ENCODE measurements at regions not wholly inside any gene's neighbourhood (a gene's known extent, or its start where the extent isn't known, plus 50 kb on each side); places are given as distances from the start of the nearest gene placed in this dataset.

GRCh38 chr14:86942936-86943335, 1050.0 kb downstream of the GALC start:
- 0% methylated on average over 3 of the region's 4 CpGs for WGBS (ENCODE audit: insufficient coverage)

GRCh38 chr14:86940106-86940505, 1052.9 kb downstream of the GALC start:
- Histone ChIP-seq H3K4me3 (ENCODE audit: control insufficient read depth in 1 of 7, extremely low read depth in 1 of 7, insufficient read depth in 4 of 7, low read depth in 2 of 7, low read length in 6 of 7) (no peak overlapping the region), H3K9me3 (ENCODE audit: control extremely low read depth in 1 of 5, control insufficient read depth in 4 of 5, insufficient read depth in 2 of 5, low read depth in 1 of 5, low read length in 4 of 5) (peaks cover 0 to 1% (median 0%) of the 10 kb centered on the region in 5 experiments), H3K4me1 (ENCODE audit: control extremely low read depth in 1 of 4, control insufficient read depth in 4 of 4, insufficient read depth in 4 of 4, low read length in 3 of 4) (no peaks in the 10 kb centered on the region), H3K27ac (ENCODE audit: insufficient read depth in 1 of 2, low read depth in 1 of 2, low read length in 2 of 2, poor library complexity in 1 of 2, severe bottlenecking in 2 of 2) (no peak overlapping the region), H3K36me3 (ENCODE audit: control insufficient read depth in 4 of 4, insufficient read depth in 4 of 4, low read length in 3 of 4) (no peaks in the 10 kb centered on the region), H3K27me3 (replicated peaks in 2 of 5; ENCODE audit: control insufficient read depth in 4 of 5, insufficient read depth in 5 of 5, low read length in 4 of 5) (no peaks in the 10 kb centered on the region)
- POLR2A ChIA-PET: no interaction called here
- CTCF ChIA-PET: no interaction called here
- no peak for DNase-seq
- WGBS (ENCODE audit: insufficient coverage): no CpG with 5 or more reads among the region's 2 CpGs

More at GRCh38 chr14:86942936-86943335, 1050.0 kb downstream of the GALC start:
- ChIA-PET POLR2A (no interaction called here), CTCF (no interaction called here)
- peak in 1 of 3 donors; percentile 63 for DNase-seq
- no peaks in the 10 kb centered on the region for H3K9me3 ChIP-seq (ENCODE audit: control extremely low read depth in 1 of 5, control insufficient read depth in 4 of 5, insufficient read depth in 2 of 5, low read depth in 1 of 5, low read length in 4 of 5)
- no peak overlapping the region for H3K27ac ChIP-seq (ENCODE audit: insufficient read depth in 1 of 2, low read depth in 1 of 2, low read length in 2 of 2, poor library complexity in 1 of 2, severe bottlenecking in 2 of 2)
- H3K27me3 ChIP-seq (replicated peaks in 2 of 5; ENCODE audit: control insufficient read depth in 4 of 5, insufficient read depth in 5 of 5, low read length in 4 of 5): no peaks in the 10 kb centered on the region
- H3K36me3 ChIP-seq (ENCODE audit: control insufficient read depth in 4 of 4, insufficient read depth in 4 of 4, low read length in 3 of 4): no peaks in the 10 kb centered on the region
- H3K4me3 ChIP-seq (ENCODE audit: control insufficient read depth in 1 of 7, extremely low read depth in 1 of 7, insufficient read depth in 4 of 7, low read depth in 2 of 7, low read length in 6 of 7): no peak overlapping the region
- no peaks in the 10 kb centered on the region for H3K4me1 ChIP-seq (ENCODE audit: control extremely low read depth in 1 of 4, control insufficient read depth in 4 of 4, insufficient read depth in 4 of 4, low read length in 3 of 4)

GRCh38 chr14:86938320-86938719, 1054.7 kb downstream of the GALC start:
- Histone ChIP-seq H3K4me3 (ENCODE audit: control insufficient read depth in 1 of 7, extremely low read depth in 1 of 7, insufficient read depth in 4 of 7, low read depth in 2 of 7, low read length in 6 of 7) (no peak overlapping the region), H3K27ac (ENCODE audit: insufficient read depth in 1 of 2, low read depth in 1 of 2, low read length in 2 of 2, poor library complexity in 1 of 2, severe bottlenecking in 2 of 2) (no peak overlapping the region), H3K27me3 (replicated peaks in 2 of 5; ENCODE audit: control insufficient read depth in 4 of 5, insufficient read depth in 5 of 5, low read length in 4 of 5) (no peaks in the 10 kb centered on the region), H3K4me1 (ENCODE audit: control extremely low read depth in 1 of 4, control insufficient read depth in 4 of 4, insufficient read depth in 4 of 4, low read length in 3 of 4) (no peaks in the 10 kb centered on the region), H3K9me3 (ENCODE audit: control extremely low read depth in 1 of 5, control insufficient read depth in 4 of 5, insufficient read depth in 2 of 5, low read depth in 1 of 5, low read length in 4 of 5) (peaks cover 0 to 1% (median 0%) of the 10 kb centered on the region in 5 experiments), H3K36me3 (ENCODE audit: control insufficient read depth in 4 of 4, insufficient read depth in 4 of 4, low read length in 3 of 4) (no peaks in the 10 kb centered on the region)
- DNase-seq: no peak
- ChIA-PET POLR2A (no interaction called here), CTCF (interaction anchor here (1.3 kb wide), 1 partner anchor 35 kb away, joined by 3 read pairs; no protein-coding TSS in a partner anchor)
- WGBS (ENCODE audit: insufficient coverage): 89% methylated on average over 8 of the region's 8 CpGs

GRCh38 chr14:86936556-86936955, 1056.4 kb downstream of the GALC start:
- no peak for DNase-seq
- H3K4me1 ChIP-seq (ENCODE audit: control extremely low read depth in 1 of 4, control insufficient read depth in 4 of 4, insufficient read depth in 4 of 4, low read length in 3 of 4): no peaks in the 10 kb centered on the region
- no peaks in the 10 kb centered on the region for H3K36me3 ChIP-seq (ENCODE audit: control insufficient read depth in 4 of 4, insufficient read depth in 4 of 4, low read length in 3 of 4)
- WGBS (ENCODE audit: insufficient coverage): no CpG with 5 or more reads among the region's 2 CpGs
- no peak overlapping the region for H3K4me3 ChIP-seq (ENCODE audit: control insufficient read depth in 1 of 7, extremely low read depth in 1 of 7, insufficient read depth in 4 of 7, low read depth in 2 of 7, low read length in 6 of 7)
- POLR2A ChIA-PET: no interaction called here
- no peaks in the 10 kb centered on the region for H3K27me3 ChIP-seq (replicated peaks in 2 of 5; ENCODE audit: control insufficient read depth in 4 of 5, insufficient read depth in 5 of 5, low read length in 4 of 5)
- no peak overlapping the region for H3K27ac ChIP-seq (ENCODE audit: insufficient read depth in 1 of 2, low read depth in 1 of 2, low read length in 2 of 2, poor library complexity in 1 of 2, severe bottlenecking in 2 of 2)
- peaks cover 0 to 1% (median 0%) of the 10 kb centered on the region in 5 experiments for H3K9me3 ChIP-seq (ENCODE audit: control extremely low read depth in 1 of 5, control insufficient read depth in 4 of 5, insufficient read depth in 2 of 5, low read depth in 1 of 5, low read length in 4 of 5)
- CTCF ChIA-PET: no interaction called here

- DNase-seq: no peak
- Histone ChIP-seq H3K4me1 (ENCODE audit: control extremely low read depth in 1 of 4, control insufficient read depth in 4 of 4, insufficient read depth in 4 of 4, low read length in 3 of 4) (no peaks in the 10 kb centered on the region), H3K36me3 (ENCODE audit: control insufficient read depth in 4 of 4, insufficient read depth in 4 of 4, low read length in 3 of 4) (no peaks in the 10 kb centered on the region), H3K9me3 (ENCODE audit: control extremely low read depth in 1 of 5, control insufficient read depth in 4 of 5, insufficient read depth in 2 of 5, low read depth in 1 of 5, low read length in 4 of 5) (peaks cover 0 to 1% (median 0%) of the 10 kb centered on the region in 5 experiments), H3K27me3 (replicated peaks in 2 of 5; ENCODE audit: control insufficient read depth in 4 of 5, insufficient read depth in 5 of 5, low read length in 4 of 5) (no peaks in the 10 kb centered on the region), H3K27ac (ENCODE audit: insufficient read depth in 1 of 2, low read depth in 1 of 2, low read length in 2 of 2, poor library complexity in 1 of 2, severe bottlenecking in 2 of 2) (no peak overlapping the region), H3K4me3 (ENCODE audit: control insufficient read depth in 1 of 7, extremely low read depth in 1 of 7, insufficient read depth in 4 of 7, low read depth in 2 of 7, low read length in 6 of 7) (no peak overlapping the region)
- ChIA-PET CTCF (no interaction called here), POLR2A (no interaction called here)
- 43% methylated on average over 3 of the region's 8 CpGs for WGBS (ENCODE audit: insufficient coverage)
Measured at GRCh38 chr14:86935241-86935885, 1057.6 kb downstream of the GALC start.

- Histone ChIP-seq H3K27me3 (replicated peaks in 2 of 5; ENCODE audit: control insufficient read depth in 4 of 5, insufficient read depth in 5 of 5, low read length in 4 of 5) (no peaks in the 10 kb centered on the region), H3K27ac (ENCODE audit: insufficient read depth in 1 of 2, low read depth in 1 of 2, low read length in 2 of 2, poor library complexity in 1 of 2, severe bottlenecking in 2 of 2) (no peak overlapping the region), H3K4me1 (ENCODE audit: control extremely low read depth in 1 of 4, control insufficient read depth in 4 of 4, insufficient read depth in 4 of 4, low read length in 3 of 4) (no peaks in the 10 kb centered on the region), H3K9me3 (ENCODE audit: control extremely low read depth in 1 of 5, control insufficient read depth in 4 of 5, insufficient read depth in 2 of 5, low read depth in 1 of 5, low read length in 4 of 5) (peaks cover 0 to 1% (median 0%) of the 10 kb centered on the region in 5 experiments), H3K4me3 (ENCODE audit: control insufficient read depth in 1 of 7, extremely low read depth in 1 of 7, insufficient read depth in 4 of 7, low read depth in 2 of 7, low read length in 6 of 7) (no peak overlapping the region), H3K36me3 (ENCODE audit: control insufficient read depth in 4 of 4, insufficient read depth in 4 of 4, low read length in 3 of 4) (no peaks in the 10 kb centered on the region)
- CTCF ChIA-PET: no interaction called here
- no peak for DNase-seq
- POLR2A ChIA-PET: no interaction called here
- 83% methylated on average over 5 of the region's 7 CpGs for WGBS (ENCODE audit: insufficient coverage)
Measured at GRCh38 chr14:86933958-86934595, 1058.9 kb downstream of the GALC start.

GRCh38 chr14:86933460-86933859, 1059.5 kb downstream of the GALC start:
- CTCF ChIA-PET: no interaction called here
- no CpG with 5 or more reads among the region's 2 CpGs for WGBS (ENCODE audit: insufficient coverage)
- DNase-seq: no peak

More at GRCh38 chr14:86933460-86933859, 1059.5 kb downstream of the GALC start:
- POLR2A ChIA-PET: no interaction called here
- Histone ChIP-seq H3K27me3 (replicated peaks in 2 of 5; ENCODE audit: control insufficient read depth in 4 of 5, insufficient read depth in 5 of 5, low read length in 4 of 5) (no peaks in the 10 kb centered on the region), H3K27ac (ENCODE audit: insufficient read depth in 1 of 2, low read depth in 1 of 2, low read length in 2 of 2, poor library complexity in 1 of 2, severe bottlenecking in 2 of 2) (no peak overlapping the region), H3K4me3 (ENCODE audit: control insufficient read depth in 1 of 7, extremely low read depth in 1 of 7, insufficient read depth in 4 of 7, low read depth in 2 of 7, low read length in 6 of 7) (no peak overlapping the region), H3K9me3 (ENCODE audit: control extremely low read depth in 1 of 5, control insufficient read depth in 4 of 5, insufficient read depth in 2 of 5, low read depth in 1 of 5, low read length in 4 of 5) (peaks cover 0 to 1% (median 0%) of the 10 kb centered on the region in 5 experiments), H3K36me3 (ENCODE audit: control insufficient read depth in 4 of 4, insufficient read depth in 4 of 4, low read length in 3 of 4) (no peaks in the 10 kb centered on the region), H3K4me1 (ENCODE audit: control extremely low read depth in 1 of 4, control insufficient read depth in 4 of 4, insufficient read depth in 4 of 4, low read length in 3 of 4) (no peaks in the 10 kb centered on the region)

All from common myeloid progenitor, CD34-positive (primary cell).